H1 (cell line): ENCODE measurements at regions not wholly inside any gene's neighbourhood (a gene's known extent, or its start where the extent isn't known, plus 50 kb on each side); places are given as distances from the start of the nearest gene placed in this dataset.

Experiments
- CTCF ChIA-PET: fragments of 300-600 bp; sonication (Branson Sonifier 250); formaldehyde crosslinking; loops from one replicate; lab custom pipeline; 2021; ENCODE audit not compliant: partially characterized antibody; lab: Charles Lee
- POLR2A ChIA-PET: fragments of 300-600 bp; sonication (Branson Sonifier 250); formaldehyde crosslinking; loops from one replicate; lab custom pipeline; 2021; ENCODE audit warnings: inconsistent platforms; ENCODE audit not compliant: partially characterized antibody; lab: Charles Lee
- DNase-seq, 2 experiments: peaks; one replicate each; pipeline versions ENCODE4 v3.0.0 to v3.0.0-alpha.2; 2010 to 2022; ENCODE audit warnings: low spot score in 2 of 2, low read depth in 1 of 2, mixed read lengths in 1 of 2
- FAIRE-seq: peaks from 2 replicates; lab custom pipeline; 2011; peaks lifted over from hg19 to GRCh38; lab: Jason Lieb, UNC
- H2AFZ ChIP-seq: 2 replicates; pipeline ENCODE4 v1.8.1; 2012; ENCODE audit warnings: low read length, inconsistent platforms
- H2AK5ac ChIP-seq: 2 replicates; pipeline ENCODE4 v1.6.1; 2013; ENCODE audit warnings: low read depth, low read length
- H2BK120ac ChIP-seq: replicated peaks from 2 replicates; pipeline ENCODE3; 2013; ENCODE audit warnings: low read depth, low read length, inconsistent platforms
- H2BK12ac ChIP-seq: 2 replicates; pipeline ENCODE4 v1.6.1; 2013; ENCODE audit warnings: low read depth, low read length
- H2BK15ac ChIP-seq: 2 replicates; pipeline ENCODE4 v1.6.1; 2013; ENCODE audit warnings: low read length
- H2BK20ac ChIP-seq: 2 replicates; pipeline ENCODE4 v1.6.1; 2013; ENCODE audit warnings: low read length
- H2BK5ac ChIP-seq: 2 replicates; pipeline ENCODE4 v1.6.1; 2013; ENCODE audit warnings: low read depth, low read length
- H3K14ac ChIP-seq: 2 replicates; pipeline ENCODE4 v1.6.1; 2013; ENCODE audit warnings: inconsistent platforms; ENCODE audit not compliant: insufficient read length
- H3K18ac ChIP-seq: 2 replicates; pipeline ENCODE4 v1.6.1; 2013; ENCODE audit warnings: low read length; ENCODE audit errors: extremely low read depth
- H3K23ac ChIP-seq: 2 replicates; pipeline ENCODE4 v1.6.1; 2013; ENCODE audit warnings: inconsistent platforms; ENCODE audit not compliant: insufficient read length
- H3K23me2 ChIP-seq: 2 replicates; pipeline ENCODE4 v1.6.1; 2013; ENCODE audit warnings: low read depth, low read length
- H3K27ac ChIP-seq: 2 replicates; pipeline ENCODE4 v1.6.1; 2011; ENCODE audit warnings: low read depth, low read length, inconsistent platforms
- H3K27me3 ChIP-seq, 4 experiments: replicated peaks in 1 of 4; 1 replicate in 1 of 4; 2 replicates in 3 of 4; pipeline versions ENCODE4 v1.6.1 to v1.8.1; 2011 to 2013; ENCODE audit warnings: low read length in 3 of 4, mild to moderate bottlenecking in 3 of 4, inconsistent platforms in 2 of 4, mixed read lengths in 2 of 4, moderate library complexity in 1 of 4; ENCODE audit not compliant: control insufficient read depth in 3 of 4, insufficient read depth in 3 of 4; ENCODE audit errors: extremely low read depth in 1 of 4
- H3K36me3 ChIP-seq, 4 experiments: 2 replicates each; pipeline versions ENCODE4 v1.6.1 to v1.8.1; 2011 to 2013; ENCODE audit warnings: mild to moderate bottlenecking in 4 of 4, low read length in 3 of 4, moderate library complexity in 2 of 4, control low read depth in 1 of 4, inconsistent platforms in 1 of 4; ENCODE audit not compliant: insufficient read depth in 4 of 4, control insufficient read depth in 2 of 4
- H3K4ac ChIP-seq: replicated peaks from 2 replicates; pipeline ENCODE3; 2013; ENCODE audit warnings: low read length, low read depth, mixed read lengths, inconsistent platforms; ENCODE audit not compliant: insufficient read length
- H3K4me1 ChIP-seq, 4 experiments: replicated peaks in 1 of 4; 1 replicate in 1 of 4; 2 replicates in 3 of 4; pipeline versions ENCODE4 v1.6.1 to v1.8.1; 2011 to 2013; ENCODE audit warnings: low read length in 3 of 4, inconsistent platforms in 2 of 4, mixed read lengths in 1 of 4; ENCODE audit not compliant: insufficient read depth in 4 of 4, control insufficient read depth in 3 of 4
- H3K4me2 ChIP-seq, 2 experiments: 2 replicates each; pipeline versions ENCODE4 v1.6.1 to v1.8.1; 2011 to 2013; ENCODE audit warnings: low read depth in 2 of 2, low read length in 2 of 2, control low read depth in 1 of 2, inconsistent platforms in 1 of 2, mild to moderate bottlenecking in 1 of 2; ENCODE audit not compliant: insufficient read depth in 1 of 2
- H3K4me3 ChIP-seq, 4 experiments: fragments of 200-600, 300-600 bp in 1 of 4; sonication (generic), shearing (Covaris generic), sonication (Bioruptor Twin) in 1 of 4; 2 replicates each; pipeline versions ENCODE4 v1.5.1 to v1.8.1; 2011 to 2016; ENCODE audit warnings: low read length in 4 of 4, low read depth in 3 of 4, control low read depth in 2 of 4, inconsistent platforms in 2 of 4, mild to moderate bottlenecking in 2 of 4, mixed read lengths in 1 of 4, moderate library complexity in 1 of 4; ENCODE audit not compliant: insufficient read depth in 2 of 4; ENCODE audit errors: extremely low read depth in 1 of 4
- H3K56ac ChIP-seq: replicated peaks from 2 replicates; pipeline ENCODE3; 2013; ENCODE audit warnings: low read depth, mild to moderate bottlenecking, mixed read lengths, low read length, inconsistent platforms; ENCODE audit not compliant: insufficient read length
- H3K79me1 ChIP-seq: 2 replicates; pipeline ENCODE4 v1.6.1; 2013; ENCODE audit warnings: low read depth, low read length, control low read depth
- H3K79me2 ChIP-seq, 2 experiments: 2 replicates each; pipeline versions ENCODE4 v1.6.1 to v1.8.1; 2012 to 2013; ENCODE audit warnings: low read length in 2 of 2, mild to moderate bottlenecking in 2 of 2, inconsistent platforms in 1 of 2; ENCODE audit not compliant: insufficient read depth in 2 of 2, control insufficient read depth in 1 of 2
- H3K9ac ChIP-seq, 4 experiments: replicated peaks in 1 of 4; 1 replicate in 1 of 4; 2 replicates in 3 of 4; pipeline versions ENCODE4 v1.6.1 to v1.8.1; 2011 to 2013; ENCODE audit warnings: low read depth in 3 of 4, low read length in 3 of 4, control low read depth in 2 of 4, mild to moderate bottlenecking in 2 of 4, moderate library complexity in 2 of 4, inconsistent platforms in 1 of 4; ENCODE audit errors: extremely low read depth in 1 of 4
- H3K9me3 ChIP-seq, 2 experiments: 2 replicates each; pipeline versions ENCODE4 v1.6.1 to v1.8.1; 2012 to 2013; ENCODE audit warnings: mild to moderate bottlenecking in 2 of 2, moderate library complexity in 2 of 2, control low read depth in 1 of 2, inconsistent platforms in 1 of 2, low read depth in 1 of 2, low read length in 1 of 2, mixed read lengths in 1 of 2; ENCODE audit not compliant: insufficient read depth in 2 of 2
- H4K20me1 ChIP-seq, 2 experiments: replicated peaks in 1 of 2; 2 replicates each; pipeline versions ENCODE3 to v1.8.1; 2011 to 2013; ENCODE audit warnings: inconsistent platforms in 2 of 2, low read length in 2 of 2, mild to moderate bottlenecking in 1 of 2; ENCODE audit not compliant: insufficient read depth in 2 of 2, control insufficient read depth in 1 of 2
- H4K5ac ChIP-seq: 2 replicates; pipeline ENCODE4 v1.6.1; 2013; ENCODE audit warnings: low read length, low read depth, mixed read lengths, inconsistent platforms; ENCODE audit not compliant: insufficient read length
- H4K8ac ChIP-seq: 2 replicates; pipeline ENCODE4 v1.8.0; 2013; ENCODE audit warnings: mild to moderate bottlenecking, moderate library complexity, low read length, inconsistent platforms; ENCODE audit not compliant: insufficient read depth; ENCODE audit errors: extremely low read depth
- H4K91ac ChIP-seq: replicated peaks from 2 replicates; pipeline ENCODE3; 2013; ENCODE audit warnings: low read length, mixed read lengths, inconsistent platforms; ENCODE audit not compliant: insufficient read length
- BRCA1 ChIP-seq: IDR thresholded peaks from 2 replicates; pipeline ENCODE4 v1.6.1; 2012; ENCODE audit warnings: low read depth, low read length, improper control_type of control experiment
- CEBPB ChIP-seq: IDR thresholded peaks from 2 replicates; pipeline ENCODE4 v1.6.1; 2012; ENCODE audit warnings: low read depth, low read length
- CREB1 ChIP-seq: IDR thresholded peaks from 2 replicates; pipeline ENCODE4 v1.6.1; 2012; ENCODE audit warnings: inconsistent platforms
- CTBP2 ChIP-seq: IDR thresholded peaks from 2 replicates; pipeline ENCODE4 v1.7.0; 2011; ENCODE audit warnings: borderline replicate concordance, mild to moderate bottlenecking, moderate library complexity, mixed read lengths, low read length; ENCODE audit not compliant: insufficient read depth, insufficient read length
- POLR2AphosphoS5 ChIP-seq: IDR thresholded peaks from 2 replicates; pipeline ENCODE4 v1.6.1; 2011; ENCODE audit warnings: low read depth, low read length
- RAD21 ChIP-seq, 2 experiments: IDR thresholded peaks in 1 of 2; conservative IDR thresholded peaks in 1 of 2; 2 replicates each; pipeline ENCODE4 v1.6.1; 2011; ENCODE audit warnings: low read depth in 2 of 2, low read length in 2 of 2, improper control_type of control experiment in 1 of 2, inconsistent platforms in 1 of 2, mild to moderate bottlenecking in 1 of 2, moderate library complexity in 1 of 2
- RBBP5 ChIP-seq: IDR thresholded peaks from 2 replicates; pipeline ENCODE4 v1.7.1; 2012; ENCODE audit warnings: low read depth, mild to moderate bottlenecking, inconsistent platforms, low read length, moderate library complexity, borderline replicate concordance
- SIX5 ChIP-seq: IDR thresholded peaks from 2 replicates; pipeline ENCODE4 v1.6.1; 2011; ENCODE audit warnings: mild to moderate bottlenecking, low read depth, low read length
- SUZ12 ChIP-seq: fragments of 200-600 bp; sonication (generic); IDR thresholded peaks from 2 replicates; pipeline ENCODE4 v1.6.1; 2012; ENCODE audit warnings: mild to moderate bottlenecking, inconsistent platforms, low read length, moderate library complexity, mixed read lengths
- TBP ChIP-seq: IDR thresholded peaks from 2 replicates; pipeline ENCODE4 v1.6.1; 2011; ENCODE audit warnings: low read depth, low read length, improper control_type of control experiment
- ZNF274 ChIP-seq: IDR thresholded peaks from 2 replicates; pipeline ENCODE4 v1.7.0; 2012; ENCODE audit warnings: low read length, borderline replicate concordance; ENCODE audit errors: extremely low read depth
- WGBS, 2 experiments: shearing (Covaris generic) in 1 of 2; methylation state at CpG; one replicate each; pipeline versions ENCODE4 v1.1.6 to v1.1.7; 2013 to 2015; ENCODE audit warnings: low lambda C conversion rate in 2 of 2, mixed read lengths in 2 of 2, inconsistent platforms in 1 of 2, low coverage in 1 of 2, missing lambda C conversion rate in 1 of 2; ENCODE audit not compliant: insufficient replicate concordance in 2 of 2, insufficient coverage in 1 of 2, insufficient read length in 1 of 2; ENCODE audit errors: extremely low coverage in 1 of 2, missing lambda C conversion rate in 1 of 2; 5-methylcytosine and 5-hydroxymethylcytosine counted together
- TF ChIP-seq, protein P1 (sequence below), 3 experiments: IDR thresholded peaks; 1 replicate in 2 of 3; 2 replicates in 1 of 3; pipeline versions ENCODE4 v1.5.1 to v1.6.1; 2011; ENCODE audit warnings: low read length in 3 of 3, mild to moderate bottlenecking in 3 of 3, inconsistent platforms in 2 of 3, low read depth in 1 of 3, moderate library complexity in 1 of 3; ENCODE audit not compliant: insufficient read depth in 1 of 3; ENCODE audit errors: control extremely low read depth in 1 of 3

DNA sequence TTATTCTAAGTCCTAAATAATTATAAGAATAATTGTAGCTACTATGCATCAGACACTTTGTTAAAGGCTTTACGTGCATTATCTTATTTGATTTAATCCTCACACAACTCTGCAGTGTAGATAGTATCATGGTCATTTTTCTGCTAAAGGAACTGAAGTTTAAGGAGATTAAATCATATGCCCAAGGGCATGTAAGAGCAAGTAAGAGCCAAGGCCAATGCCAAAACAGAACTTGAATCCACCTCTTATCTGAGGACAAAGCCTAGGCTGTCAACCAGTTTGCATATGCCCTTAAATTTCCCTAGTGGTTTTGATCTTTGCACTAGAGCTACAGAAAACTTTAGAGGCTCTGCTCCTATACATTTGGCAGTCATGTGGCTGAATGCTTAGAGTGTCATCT lies 65.6 kb upstream of the OR5AK2 start:
- Histone ChIP-seq H3K27me3 (no peaks in the 10 kb centered on the region), H3K9ac (no peak overlapping the region), H3K36me3 (no peaks in the 10 kb centered on the region), H3K14ac (no peak overlapping the region), H4K20me1 (no peaks in the 10 kb centered on the region), H2BK5ac (no peak overlapping the region), H3K18ac (no peak overlapping the region), H3K79me1 (no peaks in the 10 kb centered on the region), H4K5ac (no peak overlapping the region), H3K23me2 (no peaks in the 10 kb centered on the region), H3K4me1 (no peaks in the 10 kb centered on the region), H3K4me3 (no peak overlapping the region), H2AFZ (no peak overlapping the region), H3K9me3 (peaks cover 4 to 31% of the 10 kb centered on the region in 2 experiments; a peak in 1 of 4 replicates), H2BK12ac (no peak overlapping the region), H3K23ac (no peak overlapping the region), H3K4ac (no peak overlapping the region), H2BK20ac (no peak overlapping the region), H2AK5ac (no peak overlapping the region), H3K79me2 (no peaks in the 10 kb centered on the region), H4K91ac (no peak overlapping the region), H3K4me2 (no peak overlapping the region), H3K56ac (no peak overlapping the region), H2BK15ac (no peak overlapping the region), H3K27ac (no peak overlapping the region), H2BK120ac (no peak overlapping the region), H4K8ac (no peak overlapping the region)
- ChIA-PET POLR2A (no interaction called here), CTCF (interaction anchor here (1.0 kb wide), 1 partner anchor 83 kb away, joined by 3 read pairs; no protein-coding TSS in a partner anchor)
- WGBS, 2 experiments: 0% methylated on average over 1 of the region's 1 CpG; no CpG with 5 or more reads in 1 of the 2 experiments
- DNase-seq (no peak), FAIRE-seq (no peak)
- TF ChIP-seq ZNF274: no peak
- no peak for TF ChIP-seq CEBPB
- TF ChIP-seq CREB1: no peak
- TF ChIP-seq SUZ12: no peak
- TF ChIP-seq RBBP5: no peak
- no peak for TF ChIP-seq CTBP2
- TF ChIP-seq, protein P1, sequence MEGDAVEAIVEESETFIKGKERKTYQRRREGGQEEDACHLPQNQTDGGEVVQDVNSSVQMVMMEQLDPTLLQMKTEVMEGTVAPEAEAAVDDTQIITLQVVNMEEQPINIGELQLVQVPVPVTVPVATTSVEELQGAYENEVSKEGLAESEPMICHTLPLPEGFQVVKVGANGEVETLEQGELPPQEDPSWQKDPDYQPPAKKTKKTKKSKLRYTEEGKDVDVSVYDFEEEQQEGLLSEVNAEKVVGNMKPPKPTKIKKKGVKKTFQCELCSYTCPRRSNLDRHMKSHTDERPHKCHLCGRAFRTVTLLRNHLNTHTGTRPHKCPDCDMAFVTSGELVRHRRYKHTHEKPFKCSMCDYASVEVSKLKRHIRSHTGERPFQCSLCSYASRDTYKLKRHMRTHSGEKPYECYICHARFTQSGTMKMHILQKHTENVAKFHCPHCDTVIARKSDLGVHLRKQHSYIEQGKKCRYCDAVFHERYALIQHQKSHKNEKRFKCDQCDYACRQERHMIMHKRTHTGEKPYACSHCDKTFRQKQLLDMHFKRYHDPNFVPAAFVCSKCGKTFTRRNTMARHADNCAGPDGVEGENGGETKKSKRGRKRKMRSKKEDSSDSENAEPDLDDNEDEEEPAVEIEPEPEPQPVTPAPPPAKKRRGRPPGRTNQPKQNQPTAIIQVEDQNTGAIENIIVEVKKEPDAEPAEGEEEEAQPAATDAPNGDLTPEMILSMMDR (IDR thresholded peaks at IDR 0.05; ENCODE audit: control extremely low read depth in 1 of 3, insufficient read depth in 1 of 3, low read depth in 1 of 3, low read length in 3 of 3): no peak
- TF ChIP-seq POLR2AphosphoS5: no peak
- no peak for TF ChIP-seq SIX5
- TF ChIP-seq TBP: no peak
- no peak for TF ChIP-seq BRCA1
- no peak for TF ChIP-seq RAD21 (IDR thresholded peaks at IDR 0.05 in 1 of 2, conservative IDR thresholded peaks at IDR 0.05 in 1 of 2; ENCODE audit: low read depth in 2 of 2, low read length in 2 of 2)
